GM19328 (cell line): ENCODE measurements at regions not wholly inside any gene's neighbourhood (a gene's known extent, or its start where the extent isn't known, plus 50 kb on each side); places are given as distances from the start of the nearest gene placed in this dataset.

Source experiments
- ATAC-seq: cut with Tn5 transposase; IDR thresholded peaks from one replicate; pipeline ENCODE4 v1.9.1; 2021; ENCODE audit warnings: mild to moderate bottlenecking, moderate library complexity; ENCODE audit not compliant: unreplicated experiment

GRCh38 chr3:81291586-81291985 is 469.9 kb downstream of the GBE1 start:
- no peak for ATAC-seq

- ATAC-seq = no peak
Measured at GRCh38 chr3:81289676-81290075, 471.8 kb downstream of the GBE1 start.

- ATAC-seq = no peak
Measured at GRCh38 chr3:81279481-81280379, 481.7 kb downstream of the GBE1 start.

- no peak for ATAC-seq
Measured at GRCh38 chr3:81277853-81278252, 483.6 kb downstream of the GBE1 start.

- ATAC-seq = no peak
Measured at GRCh38 chr3:81274671-81275070, 486.8 kb downstream of the GBE1 start.

GRCh38 chr3:81270603-81271379 is 490.7 kb downstream of the GBE1 start:
- ATAC-seq = peak; percentile 68

- ATAC-seq = no peak
Measured at GRCh38 chr3:81268526-81268925, 492.9 kb downstream of the GBE1 start.

GRCh38 chr3:81261996-81262395 is 499.4 kb downstream of the GBE1 start:
- ATAC-seq = no peak

- ATAC-seq = no peak
Measured at GRCh38 chr3:81255463-81255862, 506.0 kb downstream of the GBE1 start.

- ATAC-seq = no peak
Measured at GRCh38 chr3:81251096-81251495, 510.3 kb downstream of the GBE1 start.

GRCh38 chr3:81249540-81250029 is 511.9 kb downstream of the GBE1 start:
- ATAC-seq = peak; percentile 58

GRCh38 chr3:81245501-81245900 is 515.9 kb downstream of the GBE1 start:
- ATAC-seq = no peak

- ATAC-seq = no peak
Measured at GRCh38 chr3:81245043-81245442, 516.4 kb downstream of the GBE1 start.

- no peak for ATAC-seq
Measured at GRCh38 chr3:81244231-81244630, 517.2 kb downstream of the GBE1 start.

GRCh38 chr3:81242871-81243270 is 518.6 kb downstream of the GBE1 start:
- no peak for ATAC-seq

- no peak for ATAC-seq
Measured at GRCh38 chr3:81237181-81237580, 524.3 kb downstream of the GBE1 start.

GRCh38 chr3:81218023-81218422 is 543.4 kb downstream of the GBE1 start:
- ATAC-seq = no peak

GRCh38 chr3:81217101-81217500 is 544.3 kb downstream of the GBE1 start:
- ATAC-seq = no peak

GRCh38 chr3:81216192-81216591 is 545.3 kb downstream of the GBE1 start:
- ATAC-seq = no peak

GRCh38 chr3:81214631-81215030 is 546.8 kb downstream of the GBE1 start:
- no peak for ATAC-seq

GRCh38 chr3:81199587-81199986 is 561.9 kb downstream of the GBE1 start:
- no peak for ATAC-seq

GRCh38 chr3:81198756-81199155 is 562.7 kb downstream of the GBE1 start:
- ATAC-seq = no peak
